Glutamatergic neuron (in vitro differentiated cells): ENCODE measurements at regions not wholly inside any gene's neighbourhood (a gene's known extent, or its start where the extent isn't known, plus 50 kb on each side); places are given as distances from the start of the nearest gene placed in this dataset.

ENCODE experiments used
- DNase-seq: peaks from one replicate; pipeline ENCODE4 v3.0.0; 2022
- H3K27ac Mint-ChIP-seq: one replicate; pipeline ENCODE4 v1.8.0; 2020; ENCODE audit warnings: mild to moderate bottlenecking, mixed read lengths, inconsistent platforms; ENCODE audit not compliant: unreplicated experiment
- H3K27me3 Mint-ChIP-seq: one replicate; pipeline ENCODE4 v1.8.0; 2020; ENCODE audit warnings: mild to moderate bottlenecking, moderate library complexity, mixed read lengths, inconsistent platforms; ENCODE audit not compliant: unreplicated experiment
- H3K36me3 Mint-ChIP-seq: one replicate; pipeline ENCODE4 v1.8.0; 2020; ENCODE audit warnings: mild to moderate bottlenecking, mixed read lengths, inconsistent platforms; ENCODE audit not compliant: unreplicated experiment
- H3K4me1 Mint-ChIP-seq: one replicate; pipeline ENCODE4 v1.8.0; 2020; ENCODE audit warnings: mild to moderate bottlenecking, low read depth, mixed read lengths, inconsistent platforms; ENCODE audit not compliant: unreplicated experiment
- H3K4me3 Mint-ChIP-seq: one replicate; pipeline ENCODE4 v1.8.0; 2020; ENCODE audit warnings: mild to moderate bottlenecking, mixed read lengths, inconsistent platforms; ENCODE audit not compliant: unreplicated experiment
- H3K9me3 Mint-ChIP-seq: one replicate; pipeline ENCODE4 v1.8.0; 2020; ENCODE audit warnings: mild to moderate bottlenecking, moderate library complexity, mixed read lengths, inconsistent platforms; ENCODE audit not compliant: unreplicated experiment
- TF ChIP-seq, protein P1 (sequence below): fragments of 200-600 bp; sonication (generic); IDR thresholded peaks from one replicate; pipeline ENCODE4 v1.5.0; 2021; ENCODE audit not compliant: partially characterized antibody, unreplicated experiment

DNA sequence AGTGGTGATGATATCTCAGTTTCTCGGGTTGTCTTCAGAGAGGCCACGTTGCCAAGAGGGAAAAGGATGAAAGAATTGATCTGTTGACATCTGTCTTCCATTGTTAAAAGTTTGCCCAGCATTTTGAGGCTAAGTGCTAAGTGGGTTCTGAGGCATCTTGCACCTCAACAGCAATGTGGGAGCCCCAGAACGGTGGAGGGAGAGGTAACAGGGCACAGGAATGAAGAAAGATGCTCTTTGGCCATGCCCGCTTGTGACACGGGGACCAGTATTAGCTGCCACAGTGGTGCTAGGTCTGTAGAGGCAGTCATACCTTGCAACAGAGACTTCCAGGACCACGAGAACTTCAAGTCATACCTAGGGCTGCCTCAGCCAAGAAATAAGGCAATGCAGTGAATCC lies 106.6 kb upstream of the NUPR2 start:
- no peak for DNase-seq
- Mint-ChIP-seq H3K4me3 (no peak overlapping the region), H3K36me3 (peaks cover 3% of the 10 kb centered on the region), H3K4me1 (no peaks in the 10 kb centered on the region), H3K9me3 (peaks cover 13% of the 10 kb centered on the region), H3K27ac (no peak overlapping the region), H3K27me3 (peaks cover 2% of the 10 kb centered on the region)
- TF ChIP-seq, protein P1, sequence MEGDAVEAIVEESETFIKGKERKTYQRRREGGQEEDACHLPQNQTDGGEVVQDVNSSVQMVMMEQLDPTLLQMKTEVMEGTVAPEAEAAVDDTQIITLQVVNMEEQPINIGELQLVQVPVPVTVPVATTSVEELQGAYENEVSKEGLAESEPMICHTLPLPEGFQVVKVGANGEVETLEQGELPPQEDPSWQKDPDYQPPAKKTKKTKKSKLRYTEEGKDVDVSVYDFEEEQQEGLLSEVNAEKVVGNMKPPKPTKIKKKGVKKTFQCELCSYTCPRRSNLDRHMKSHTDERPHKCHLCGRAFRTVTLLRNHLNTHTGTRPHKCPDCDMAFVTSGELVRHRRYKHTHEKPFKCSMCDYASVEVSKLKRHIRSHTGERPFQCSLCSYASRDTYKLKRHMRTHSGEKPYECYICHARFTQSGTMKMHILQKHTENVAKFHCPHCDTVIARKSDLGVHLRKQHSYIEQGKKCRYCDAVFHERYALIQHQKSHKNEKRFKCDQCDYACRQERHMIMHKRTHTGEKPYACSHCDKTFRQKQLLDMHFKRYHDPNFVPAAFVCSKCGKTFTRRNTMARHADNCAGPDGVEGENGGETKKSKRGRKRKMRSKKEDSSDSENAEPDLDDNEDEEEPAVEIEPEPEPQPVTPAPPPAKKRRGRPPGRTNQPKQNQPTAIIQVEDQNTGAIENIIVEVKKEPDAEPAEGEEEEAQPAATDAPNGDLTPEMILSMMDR: no peak

DNA sequence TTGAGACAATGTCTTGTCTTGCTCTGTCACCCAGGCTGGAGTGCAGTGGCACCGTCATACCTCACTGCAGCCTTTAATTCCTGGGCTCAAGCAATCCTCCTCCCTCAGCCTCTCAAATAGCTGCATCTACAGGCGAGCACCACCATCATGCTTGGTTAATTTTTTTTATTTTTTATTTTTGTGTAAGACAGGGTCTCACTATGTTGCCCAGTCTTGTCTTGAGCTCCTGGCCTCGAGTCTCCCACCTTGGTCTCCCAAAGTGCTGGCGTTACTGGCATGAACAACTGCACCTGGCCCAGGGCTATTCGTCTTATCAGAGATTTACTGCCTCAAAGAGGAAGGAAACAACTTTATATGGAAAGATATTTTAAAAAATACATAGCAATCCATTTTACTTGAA lies 102.8 kb upstream of the NUPR2 start:
- Mint-ChIP-seq H3K36me3 (peaks cover 3% of the 10 kb centered on the region), H3K9me3 (peaks cover 13% of the 10 kb centered on the region), H3K4me3 (no peak overlapping the region), H3K4me1 (no peaks in the 10 kb centered on the region), H3K27ac (no peak overlapping the region), H3K27me3 (no peaks in the 10 kb centered on the region)
- DNase-seq: no peak
- TF ChIP-seq, protein P1: no peak

DNA sequence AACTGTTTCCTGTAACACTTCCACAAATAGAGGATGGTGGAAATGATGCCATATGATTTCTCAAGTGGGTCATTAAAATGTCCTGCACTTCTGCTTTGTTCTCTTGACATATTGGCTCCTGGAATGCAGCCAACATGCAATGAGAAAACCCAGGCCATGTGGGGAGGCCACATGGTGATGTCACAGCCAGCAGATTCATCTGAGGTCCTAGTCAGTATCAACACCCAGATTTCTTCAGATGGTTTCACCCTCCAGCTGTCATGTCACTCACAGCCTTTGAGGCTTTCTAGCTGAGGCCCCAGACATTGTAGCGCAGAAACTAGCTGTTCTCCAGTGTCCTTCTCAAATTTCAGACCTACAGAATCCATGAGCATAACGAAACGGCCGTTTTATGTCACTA lies 102.3 kb upstream of the NUPR2 start:
- no peak for DNase-seq
- H3K4me1 Mint-ChIP-seq: no peaks in the 10 kb centered on the region
- H3K36me3 Mint-ChIP-seq: peaks cover 3% of the 10 kb centered on the region
- H3K27ac Mint-ChIP-seq: no peak overlapping the region
- H3K9me3 Mint-ChIP-seq: peaks cover 14% of the 10 kb centered on the region
- TF ChIP-seq, protein P1: no peak
- no peaks in the 10 kb centered on the region for H3K27me3 Mint-ChIP-seq
- H3K4me3 Mint-ChIP-seq: no peak overlapping the region

DNA sequence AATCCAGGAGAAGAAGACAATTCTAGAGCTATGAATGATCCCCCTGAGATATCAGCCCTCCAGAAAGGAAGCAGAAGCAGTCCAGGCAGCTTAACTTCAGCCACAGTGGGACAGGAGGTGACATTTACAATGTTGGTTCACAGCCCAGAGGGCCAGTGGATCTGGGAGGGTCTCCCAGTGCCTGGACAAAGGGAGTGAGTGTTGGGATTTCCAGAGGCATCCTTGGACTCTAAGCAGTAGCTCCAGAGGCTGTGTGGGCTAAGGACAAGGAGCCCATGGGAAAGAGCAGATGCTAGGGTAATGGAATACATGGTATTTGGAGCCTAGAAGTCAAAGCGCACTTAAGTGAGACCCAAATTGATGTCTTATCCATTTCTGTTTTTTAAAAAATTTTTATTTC lies 97.4 kb upstream of the NUPR2 start:
- H3K36me3 Mint-ChIP-seq: no peaks in the 10 kb centered on the region
- no peak overlapping the region for H3K4me3 Mint-ChIP-seq
- no peaks in the 10 kb centered on the region for H3K27me3 Mint-ChIP-seq
- H3K4me1 Mint-ChIP-seq: no peaks in the 10 kb centered on the region
- TF ChIP-seq, protein P1: no peak
- H3K9me3 Mint-ChIP-seq: peaks cover 19% of the 10 kb centered on the region
- DNase-seq: no peak
- H3K27ac Mint-ChIP-seq: no peak overlapping the region

DNA sequence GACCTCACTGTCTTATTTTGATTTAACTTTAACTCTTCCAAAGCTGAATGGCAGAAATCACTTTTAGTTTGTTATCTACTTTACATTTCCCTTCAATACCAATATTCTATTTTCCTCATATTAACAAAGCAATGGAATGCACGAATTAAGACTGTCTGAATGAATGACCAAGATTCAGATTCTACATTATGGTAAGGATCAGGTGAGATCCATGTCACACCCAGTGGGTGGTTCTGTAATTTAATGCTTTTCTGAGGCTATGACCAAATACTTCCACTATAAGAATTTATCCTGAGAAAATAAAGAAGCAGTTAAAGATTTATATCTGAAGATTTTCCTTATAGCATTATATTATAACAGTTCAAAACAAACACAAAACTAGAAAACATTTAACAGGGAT lies 90.2 kb upstream of the NUPR2 start:
- Mint-ChIP-seq H3K4me3 (no peak overlapping the region), H3K27me3 (no peaks in the 10 kb centered on the region), H3K9me3 (peaks cover 20% of the 10 kb centered on the region), H3K36me3 (peaks cover 6% of the 10 kb centered on the region), H3K4me1 (no peaks in the 10 kb centered on the region), H3K27ac (no peak overlapping the region)
- TF ChIP-seq, protein P1: no peak
- no peak for DNase-seq
